ENCODE measurements at regions not wholly inside any gene's neighbourhood (a gene's known extent, or its start where the extent isn't known, plus 50 kb on each side); places are given as distances from the start of the nearest gene placed in this dataset.

DNA sequence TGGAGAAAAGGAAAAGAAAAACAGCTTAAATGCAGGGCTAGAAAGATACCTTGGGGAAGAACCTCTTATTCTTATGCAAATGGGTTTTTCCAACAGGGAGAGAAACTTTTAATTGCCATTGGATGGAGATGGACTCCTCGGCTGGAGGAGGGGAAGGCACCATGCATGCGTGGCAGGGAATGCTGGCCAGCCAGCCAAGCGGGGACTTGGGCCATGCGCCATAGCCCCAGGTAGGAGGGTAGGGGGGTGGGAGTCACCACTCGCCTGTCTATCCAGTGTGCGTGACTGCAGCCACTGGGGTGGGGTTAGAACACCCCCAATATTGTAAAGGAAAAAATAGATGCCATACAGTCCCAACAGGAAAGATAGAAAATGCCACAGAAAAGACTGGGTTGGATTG is 119.9 kb upstream of the ELAVL2 start:
- intact Hi-C loops (cut with DNase I) = no loop called here
- no peak for DNase-seq

DNA sequence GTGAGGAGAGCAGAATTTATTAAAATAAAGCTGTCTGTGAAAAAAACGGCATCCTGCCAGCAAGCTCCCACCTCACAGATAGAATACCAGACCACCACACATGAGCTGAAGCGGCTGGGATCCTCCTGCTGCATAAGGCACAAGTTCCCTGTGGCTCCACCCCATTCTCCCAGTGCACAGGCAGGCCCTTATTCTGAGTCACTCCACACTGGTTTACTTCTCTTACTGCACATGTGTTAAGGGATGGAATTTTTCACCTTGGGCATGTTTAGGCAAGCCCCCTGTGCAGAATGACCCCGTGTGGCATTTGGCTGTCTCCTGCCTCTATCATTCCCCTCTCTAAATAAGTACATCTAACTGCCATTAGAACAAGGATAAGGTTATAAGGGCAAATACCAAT is 115.0 kb upstream of the ELAVL2 start:
- intact Hi-C loops (cut with DNase I) = no loop called here
- DNase-seq = no peak

DNA sequence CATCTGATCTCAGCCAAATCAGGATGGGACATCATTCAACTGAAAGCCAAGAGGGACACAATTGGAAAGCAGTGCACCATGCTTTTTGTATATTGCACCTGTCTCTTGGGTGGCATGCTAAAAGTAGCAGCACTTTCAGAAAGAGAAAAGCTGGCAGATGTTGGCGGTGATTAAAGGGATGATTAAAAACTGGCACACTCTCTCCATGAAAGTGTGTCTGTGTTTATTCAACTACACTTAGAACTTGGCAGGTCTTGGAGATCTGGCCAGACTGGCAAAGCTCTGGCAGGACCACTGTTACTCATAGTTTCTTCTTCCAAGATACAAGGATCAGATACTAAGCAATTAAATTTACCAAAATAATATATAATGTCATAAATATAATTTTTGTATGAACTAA is 112.9 kb upstream of the ELAVL2 start:
- intact Hi-C loops (cut with DNase I) = no loop called here
- no peak for DNase-seq

DNA sequence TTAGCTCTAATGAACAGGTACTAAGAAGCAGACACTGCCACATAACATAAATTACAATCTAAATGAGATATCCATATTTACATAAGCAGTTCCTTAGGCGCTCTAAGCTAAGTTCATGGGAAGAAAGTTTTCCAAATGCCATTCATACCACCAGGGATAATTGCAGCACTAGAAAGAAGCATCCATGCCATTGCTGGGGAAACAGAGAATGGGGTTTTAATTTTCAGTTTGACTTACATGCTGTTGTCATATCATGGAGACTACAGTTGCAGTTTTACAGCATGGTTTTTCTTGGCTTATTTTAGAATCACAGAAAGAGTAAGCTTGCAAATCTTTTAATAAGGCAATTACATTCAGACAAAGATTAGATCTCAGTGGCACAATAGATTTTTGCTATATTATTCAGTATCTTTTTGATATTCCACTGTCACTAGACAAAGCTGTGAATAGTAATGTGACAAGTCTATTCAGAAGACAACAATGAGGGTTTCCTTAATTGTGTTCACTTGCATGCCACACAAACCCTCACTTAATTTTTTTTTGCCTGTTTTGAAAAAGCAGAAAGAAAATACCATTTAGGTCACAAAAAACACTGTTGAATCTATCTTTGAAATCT is 108.4 kb upstream of the ELAVL2 start:
- no peak for DNase-seq
- intact Hi-C loops (cut with DNase I) = no loop called here

DNA sequence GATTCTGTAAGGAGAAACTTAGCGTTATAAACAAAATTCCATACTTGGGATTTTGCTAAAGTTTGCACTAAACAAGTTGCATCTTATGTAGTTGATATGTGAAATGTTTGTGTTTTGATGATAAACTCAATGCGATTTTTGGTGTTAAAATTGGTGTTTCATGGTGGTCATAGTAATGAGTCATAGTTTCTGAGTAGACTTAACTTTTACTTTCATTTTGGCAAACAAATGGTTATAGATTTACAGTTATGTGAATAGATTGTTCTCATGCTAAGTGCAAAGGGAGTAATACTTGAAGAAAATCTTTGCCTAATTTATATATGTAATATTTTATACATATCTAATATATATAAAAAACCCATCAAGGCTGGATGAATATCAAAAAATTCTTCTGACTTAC is 107.3 kb upstream of the ELAVL2 start:
- intact Hi-C loops (cut with DNase I) = no loop called here
- no peak for DNase-seq

DNA sequence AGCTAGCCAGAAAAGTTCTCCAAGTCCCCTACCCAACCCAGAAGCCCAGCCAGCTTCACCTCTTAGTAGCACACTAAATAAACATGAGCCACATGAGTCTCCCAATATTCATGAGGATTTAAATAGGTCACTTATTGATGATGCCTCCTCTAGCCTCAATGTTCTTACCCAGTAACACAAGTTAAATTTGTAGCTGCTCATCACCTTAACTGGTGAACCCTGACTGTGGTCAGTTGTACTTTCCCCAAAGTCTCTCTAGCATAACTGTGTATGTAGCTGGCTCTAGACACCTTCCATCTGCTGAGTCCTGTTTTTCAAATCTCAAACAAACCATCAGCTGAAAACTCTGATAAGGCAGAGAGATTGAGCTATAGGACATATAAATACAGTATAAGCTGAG is 100.3 kb upstream of the ELAVL2 start:
- intact Hi-C loops (cut with DNase I) = no loop called here
- no peak for DNase-seq

DNA sequence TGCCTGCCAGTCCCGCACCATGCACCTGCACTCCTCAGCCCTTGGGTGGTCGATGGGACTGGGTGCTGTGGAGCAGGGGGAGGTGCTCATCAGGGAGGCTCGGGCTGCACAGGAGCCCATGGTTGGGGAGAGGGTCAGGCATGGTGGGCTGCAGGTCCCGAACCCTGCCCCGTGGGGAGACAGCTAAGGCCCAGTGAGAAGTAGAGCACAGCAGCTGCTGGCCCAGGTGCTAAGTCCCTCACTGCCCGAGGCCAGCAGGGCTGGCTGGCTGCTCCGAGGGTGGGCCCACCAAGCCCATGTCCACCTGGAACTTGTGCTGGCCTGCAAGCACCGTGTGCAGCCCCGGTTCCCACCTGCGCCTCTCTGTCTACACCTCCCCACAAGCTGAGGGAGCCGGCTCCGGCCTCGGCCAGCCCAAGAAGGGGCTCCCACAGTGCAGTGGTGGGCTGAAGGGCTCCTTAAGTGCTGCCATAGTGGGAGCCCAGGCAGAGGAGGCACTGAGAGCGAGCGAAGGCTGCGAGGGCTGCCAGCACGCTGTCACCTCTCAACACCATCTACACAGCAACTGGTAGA is 88.5 kb upstream of the ELAVL2 start:
- intact Hi-C loops (cut with DNase I) = no loop called here
- peak in 3 of 10 donors; percentile 62 to 74 (median 62) for DNase-seq

DNA sequence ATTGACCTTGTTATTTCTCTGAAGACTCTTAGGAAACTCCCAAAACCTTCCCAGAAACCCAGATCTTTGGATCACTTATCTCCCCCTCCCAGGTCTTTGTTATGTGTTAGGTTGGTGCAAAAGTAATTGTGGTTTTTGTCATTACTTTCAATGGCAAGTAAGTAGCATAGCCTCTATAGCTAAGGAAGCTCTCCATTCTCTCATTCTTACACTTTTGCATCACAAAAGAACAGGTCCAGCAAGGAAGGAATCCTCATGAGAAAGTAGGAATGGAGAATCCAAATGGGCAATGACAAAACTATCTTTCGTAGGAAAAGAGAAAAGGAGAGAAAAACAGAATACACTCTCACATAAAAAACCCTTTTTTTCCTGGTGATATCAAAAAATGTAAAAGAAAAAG is 81.3 kb upstream of the ELAVL2 start:
- intact Hi-C loops (cut with DNase I) = no loop called here

DNA sequence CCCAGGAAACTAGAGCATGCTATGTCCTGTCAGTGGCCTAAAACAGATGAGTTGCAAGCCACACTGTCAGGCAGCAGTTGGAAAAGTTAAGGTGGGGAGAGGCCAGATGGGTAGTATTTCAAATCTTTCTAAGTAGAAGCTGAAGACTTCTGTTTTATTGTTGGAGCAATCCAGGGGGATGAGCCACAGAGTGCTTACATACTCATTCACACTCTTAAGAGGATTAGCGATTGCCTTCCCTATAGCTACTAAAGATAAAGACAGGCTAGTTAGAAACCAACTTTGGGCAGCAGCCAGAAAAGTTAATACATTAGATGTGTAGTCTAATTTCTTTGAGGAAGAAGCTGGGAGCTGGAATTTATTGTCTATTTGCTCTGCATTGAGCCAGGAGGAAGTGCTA is 61.7 kb upstream of the ELAVL2 start:
- no peak for DNase-seq
- intact Hi-C loops (cut with DNase I) = no loop called here

More for the DNA sequence above, 81.3 kb upstream of the ELAVL2 start:
- no peak for DNase-seq

Measured in posterior cingulate gyrus (tissue), 11 donors.